ENCODE measurements at regions not wholly inside any gene's neighbourhood (a gene's known extent, or its start where the extent isn't known, plus 50 kb on each side); places are given as distances from the start of the nearest gene placed in this dataset.

DNA sequence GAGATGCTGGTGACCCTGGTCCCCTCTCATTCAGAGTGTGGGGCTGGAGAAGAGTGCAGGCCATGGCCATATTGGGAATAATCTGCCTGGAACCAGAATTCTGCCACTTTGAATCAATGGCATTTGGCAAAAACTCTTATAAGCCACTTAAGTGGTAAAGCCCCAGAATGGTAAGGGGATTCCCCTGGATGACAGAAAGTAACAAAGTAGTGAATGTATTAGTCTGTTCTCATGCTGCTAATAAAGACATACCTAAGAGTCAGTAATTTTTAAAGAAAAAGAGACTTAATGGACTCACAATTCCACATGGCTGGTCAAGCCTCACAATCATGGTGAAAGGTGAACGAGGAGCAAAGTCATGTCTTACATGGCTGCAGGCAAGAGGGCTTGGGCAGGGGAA, 248.6 kb downstream of the SH2D4B start:
- H3K27me3 ChIP-seq: no peaks in the 10 kb centered on the region
- no peak for TF ChIP-seq POLR2A (IDR thresholded peaks at IDR 0.05)
- TF ChIP-seq, protein P1, sequence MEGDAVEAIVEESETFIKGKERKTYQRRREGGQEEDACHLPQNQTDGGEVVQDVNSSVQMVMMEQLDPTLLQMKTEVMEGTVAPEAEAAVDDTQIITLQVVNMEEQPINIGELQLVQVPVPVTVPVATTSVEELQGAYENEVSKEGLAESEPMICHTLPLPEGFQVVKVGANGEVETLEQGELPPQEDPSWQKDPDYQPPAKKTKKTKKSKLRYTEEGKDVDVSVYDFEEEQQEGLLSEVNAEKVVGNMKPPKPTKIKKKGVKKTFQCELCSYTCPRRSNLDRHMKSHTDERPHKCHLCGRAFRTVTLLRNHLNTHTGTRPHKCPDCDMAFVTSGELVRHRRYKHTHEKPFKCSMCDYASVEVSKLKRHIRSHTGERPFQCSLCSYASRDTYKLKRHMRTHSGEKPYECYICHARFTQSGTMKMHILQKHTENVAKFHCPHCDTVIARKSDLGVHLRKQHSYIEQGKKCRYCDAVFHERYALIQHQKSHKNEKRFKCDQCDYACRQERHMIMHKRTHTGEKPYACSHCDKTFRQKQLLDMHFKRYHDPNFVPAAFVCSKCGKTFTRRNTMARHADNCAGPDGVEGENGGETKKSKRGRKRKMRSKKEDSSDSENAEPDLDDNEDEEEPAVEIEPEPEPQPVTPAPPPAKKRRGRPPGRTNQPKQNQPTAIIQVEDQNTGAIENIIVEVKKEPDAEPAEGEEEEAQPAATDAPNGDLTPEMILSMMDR (IDR thresholded peaks at IDR 0.05): no peak
- no peaks in the 10 kb centered on the region for H3K36me3 ChIP-seq
- no peak overlapping the region for H3K4me3 ChIP-seq
- no peaks in the 10 kb centered on the region for H3K9me3 ChIP-seq
- H3K4me1 ChIP-seq: no peaks in the 10 kb centered on the region
- no peak for DNase-seq
- no peak overlapping the region for H3K27ac ChIP-seq
- intact Hi-C loops (cut with DNase I; ENCODE audit: low total_unique reads): no loop called here

DNA sequence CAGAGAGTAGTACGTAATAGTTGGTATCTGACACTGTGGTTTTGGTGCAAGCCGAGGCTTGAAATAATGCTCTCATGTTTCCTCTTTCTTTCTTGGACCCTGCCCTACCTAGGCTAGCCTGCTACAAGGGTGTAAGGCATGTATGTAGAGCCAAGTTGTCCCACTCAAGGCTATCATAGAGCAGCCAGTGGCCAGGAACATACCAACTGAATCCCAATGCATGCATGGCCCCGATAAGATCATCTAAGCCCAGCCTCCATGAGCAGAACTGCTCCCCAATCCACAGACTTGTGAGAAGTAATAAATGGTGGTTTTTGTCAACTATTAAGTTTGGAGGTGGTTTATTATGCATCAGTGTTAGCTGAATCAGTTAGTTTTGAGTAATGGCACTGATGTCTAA, 250.2 kb downstream of the SH2D4B start:
- intact Hi-C loops (cut with DNase I; ENCODE audit: low total_unique reads): no loop called here
- H3K4me1 ChIP-seq: no peaks in the 10 kb centered on the region
- TF ChIP-seq, protein P1 (IDR thresholded peaks at IDR 0.05): no peak
- no peak for TF ChIP-seq POLR2A (IDR thresholded peaks at IDR 0.05)

DNA sequence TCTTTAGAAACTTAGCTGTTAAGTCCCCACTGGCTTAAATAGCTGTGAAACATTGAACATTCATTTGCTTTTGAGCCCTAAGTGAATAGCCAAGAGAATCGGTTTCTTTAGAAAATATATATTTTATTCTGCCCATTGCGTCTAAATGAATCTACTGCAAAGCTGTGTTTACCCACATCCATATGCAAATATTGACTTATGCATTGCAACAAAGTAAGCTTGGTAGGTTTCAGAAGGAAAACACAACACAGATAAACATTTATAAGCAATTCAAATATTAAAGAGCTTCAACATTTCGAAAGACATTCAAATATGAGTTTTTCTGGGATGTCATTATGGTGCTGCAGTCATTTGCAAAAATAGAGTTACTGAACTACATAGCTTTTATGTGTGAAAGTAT, 257.3 kb downstream of the SH2D4B start:
- no peaks in the 10 kb centered on the region for H3K36me3 ChIP-seq
- TF ChIP-seq POLR2A (IDR thresholded peaks at IDR 0.05): no peak
- TF ChIP-seq, protein P1 (IDR thresholded peaks at IDR 0.05): no peak
- intact Hi-C loops (cut with DNase I; ENCODE audit: low total_unique reads): no loop called here
- no peak overlapping the region for H3K4me3 ChIP-seq
- no peaks in the 10 kb centered on the region for H3K4me1 ChIP-seq
- no peaks in the 10 kb centered on the region for H3K9me3 ChIP-seq
- no peak overlapping the region for H3K27ac ChIP-seq
- no peak for DNase-seq
- H3K27me3 ChIP-seq: no peaks in the 10 kb centered on the region

More for the DNA sequence above, 250.2 kb downstream of the SH2D4B start:
- no peaks in the 10 kb centered on the region for H3K27me3 ChIP-seq
- H3K4me3 ChIP-seq: no peak overlapping the region
- no peaks in the 10 kb centered on the region for H3K36me3 ChIP-seq
- no peak for DNase-seq
- H3K27ac ChIP-seq: no peak overlapping the region
- no peaks in the 10 kb centered on the region for H3K9me3 ChIP-seq

DNA sequence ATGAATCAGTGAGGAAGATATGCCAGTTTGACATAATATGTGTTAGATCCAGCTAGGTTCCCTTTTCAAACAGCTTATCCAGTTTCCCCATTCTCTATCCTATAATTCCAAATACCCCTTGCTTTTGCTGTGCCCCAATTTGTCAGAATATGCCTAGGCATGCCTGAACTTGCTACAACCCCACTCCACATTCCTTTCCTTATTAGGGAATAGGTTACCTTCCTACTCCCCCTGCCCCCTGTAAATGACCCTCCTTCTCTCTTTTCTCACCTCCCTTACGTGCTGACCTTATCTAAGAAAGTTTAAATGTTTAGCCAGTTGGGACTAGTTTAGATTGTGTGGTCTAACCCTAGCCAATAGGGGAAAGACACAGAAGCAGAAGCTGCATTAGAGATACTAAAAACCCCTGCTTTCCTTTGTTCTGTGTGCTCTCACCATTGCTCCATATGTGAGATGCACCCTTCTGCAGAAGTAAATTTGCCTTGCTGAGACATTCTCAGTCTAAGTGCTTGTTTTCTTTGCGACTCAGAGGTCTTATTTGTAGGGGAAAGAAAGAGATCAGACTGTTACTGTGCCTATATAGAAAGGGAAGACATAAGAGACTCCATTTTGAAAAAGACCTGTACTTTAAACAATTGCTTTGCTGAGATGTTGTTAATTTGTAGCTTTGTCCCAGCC, 267.8 kb downstream of the SH2D4B start:
- Histone ChIP-seq H3K4me3 (no peak overlapping the region), H3K27me3 (no peaks in the 10 kb centered on the region), H3K9me3 (no peaks in the 10 kb centered on the region), H3K27ac (no peak overlapping the region), H3K4me1 (no peaks in the 10 kb centered on the region), H3K36me3 (no peaks in the 10 kb centered on the region)
- no peak for DNase-seq
- no peak for TF ChIP-seq POLR2A (IDR thresholded peaks at IDR 0.05)
- TF ChIP-seq, protein P1 (IDR thresholded peaks at IDR 0.05): no peak
- intact Hi-C loops (cut with DNase I; ENCODE audit: low total_unique reads): no loop called here

DNA sequence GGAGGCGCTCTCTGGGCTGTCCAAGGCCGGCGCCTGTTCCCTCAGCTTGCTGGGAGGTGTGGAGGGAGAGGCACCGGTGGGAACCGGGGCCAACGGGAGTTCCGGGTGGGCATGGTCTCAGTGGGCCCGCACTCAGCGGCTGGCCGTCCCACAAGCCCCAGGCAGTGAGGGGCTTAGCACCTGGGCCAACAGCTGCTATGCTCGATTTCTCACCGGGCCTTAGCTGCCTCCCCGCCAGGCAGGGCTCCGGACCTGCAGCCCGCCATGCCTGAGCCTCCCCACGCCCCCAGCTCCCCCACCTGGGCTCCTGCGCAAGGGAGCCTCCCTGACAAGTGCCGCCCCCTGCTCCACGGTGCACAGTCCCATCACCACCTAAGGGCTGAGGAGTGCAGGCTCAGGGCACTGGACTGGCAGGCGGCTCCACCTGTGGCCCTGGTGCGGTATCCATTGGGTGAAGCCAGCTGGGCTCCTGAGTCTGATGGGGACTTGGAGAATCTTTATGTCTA, 276.5 kb downstream of the SH2D4B start:
- no peaks in the 10 kb centered on the region for H3K9me3 ChIP-seq
- TF ChIP-seq POLR2A (IDR thresholded peaks at IDR 0.05): no peak
- TF ChIP-seq, protein P1 (IDR thresholded peaks at IDR 0.05): no peak
- no peak overlapping the region for H3K4me3 ChIP-seq
- H3K36me3 ChIP-seq: no peaks in the 10 kb centered on the region
- no peak for DNase-seq
- no peaks in the 10 kb centered on the region for H3K27me3 ChIP-seq
- no peak overlapping the region for H3K27ac ChIP-seq
- no peaks in the 10 kb centered on the region for H3K4me1 ChIP-seq
- intact Hi-C loops (cut with DNase I; ENCODE audit: low total_unique reads): no loop called here

Data from uterus (tissue), 3 donors.